ENCODE measurements at regions not wholly inside any gene's neighbourhood (a gene's known extent, or its start where the extent isn't known, plus 50 kb on each side); places are given as distances from the start of the nearest gene placed in this dataset.

DNA sequence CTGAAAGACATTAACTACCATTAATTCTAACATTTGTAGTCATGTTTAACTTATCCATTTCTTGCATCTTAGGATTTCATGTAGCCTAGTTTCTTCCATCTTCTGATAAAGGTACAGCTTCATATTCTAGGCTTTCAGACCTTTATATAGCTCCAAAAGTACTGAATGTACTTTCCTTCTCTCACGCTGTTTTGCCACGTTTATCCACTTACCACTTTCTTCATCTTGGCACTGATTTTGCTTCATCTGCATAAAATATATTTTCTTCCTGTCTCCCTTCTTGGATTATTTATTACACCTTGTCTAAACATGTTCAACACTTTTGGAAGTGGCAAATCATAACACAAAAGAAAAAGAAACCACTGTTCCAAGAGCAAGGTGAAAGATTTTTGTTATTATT is 553.8 kb downstream of the DTWD2 start:
- Histone ChIP-seq H3K4me2 (no peak overlapping the region), H3K27me3 (ENCODE audit: insufficient read depth, low read depth) (no peaks in the 10 kb centered on the region), H3K27ac (no peak overlapping the region), H3K79me2 (ENCODE audit: insufficient read depth, low read depth) (no peaks in the 10 kb centered on the region), H3K4me3 (IDR thresholded peaks at IDR 0.05; ENCODE audit: insufficient read depth, low read depth, low read length) (no peak overlapping the region), H3K36me3 (ENCODE audit: insufficient read depth) (no peaks in the 10 kb centered on the region), H3K4me1 (ENCODE audit: low read depth, poor library complexity, severe bottlenecking) (no peaks in the 10 kb centered on the region), H2AFZ (ENCODE audit: low read depth) (no peak overlapping the region), H3K9ac (no peak overlapping the region), H4K20me1 (ENCODE audit: insufficient read depth) (no peaks in the 10 kb centered on the region)
- TF ChIP-seq, protein P1, sequence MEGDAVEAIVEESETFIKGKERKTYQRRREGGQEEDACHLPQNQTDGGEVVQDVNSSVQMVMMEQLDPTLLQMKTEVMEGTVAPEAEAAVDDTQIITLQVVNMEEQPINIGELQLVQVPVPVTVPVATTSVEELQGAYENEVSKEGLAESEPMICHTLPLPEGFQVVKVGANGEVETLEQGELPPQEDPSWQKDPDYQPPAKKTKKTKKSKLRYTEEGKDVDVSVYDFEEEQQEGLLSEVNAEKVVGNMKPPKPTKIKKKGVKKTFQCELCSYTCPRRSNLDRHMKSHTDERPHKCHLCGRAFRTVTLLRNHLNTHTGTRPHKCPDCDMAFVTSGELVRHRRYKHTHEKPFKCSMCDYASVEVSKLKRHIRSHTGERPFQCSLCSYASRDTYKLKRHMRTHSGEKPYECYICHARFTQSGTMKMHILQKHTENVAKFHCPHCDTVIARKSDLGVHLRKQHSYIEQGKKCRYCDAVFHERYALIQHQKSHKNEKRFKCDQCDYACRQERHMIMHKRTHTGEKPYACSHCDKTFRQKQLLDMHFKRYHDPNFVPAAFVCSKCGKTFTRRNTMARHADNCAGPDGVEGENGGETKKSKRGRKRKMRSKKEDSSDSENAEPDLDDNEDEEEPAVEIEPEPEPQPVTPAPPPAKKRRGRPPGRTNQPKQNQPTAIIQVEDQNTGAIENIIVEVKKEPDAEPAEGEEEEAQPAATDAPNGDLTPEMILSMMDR (conservative IDR thresholded peaks at IDR 0.05; ENCODE audit: low read depth, low read length), result no peak

DNA sequence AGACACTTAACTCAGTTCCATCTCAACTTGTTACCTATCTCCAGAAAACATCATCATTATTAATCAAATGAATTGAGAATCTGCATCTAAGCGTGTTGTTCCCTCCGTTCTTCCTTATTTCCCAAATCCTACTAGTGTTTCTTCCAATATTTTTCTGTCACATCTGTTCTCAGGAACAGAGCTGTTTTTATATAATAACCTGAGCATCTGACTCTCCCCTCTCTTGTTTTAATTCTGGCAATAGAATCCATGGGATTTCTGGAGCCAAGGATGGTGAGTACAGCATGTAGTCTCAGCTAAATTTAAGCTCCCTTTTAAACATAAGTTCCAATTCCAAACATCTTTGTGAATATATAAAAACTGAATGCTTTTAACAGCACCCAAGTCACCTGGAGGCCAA is 558.3 kb downstream of the DTWD2 start:
- no peak overlapping the region for H3K9ac ChIP-seq
- H2AFZ ChIP-seq (ENCODE audit: low read depth), result no peak overlapping the region
- H3K4me3 ChIP-seq (IDR thresholded peaks at IDR 0.05; ENCODE audit: insufficient read depth, low read depth, low read length), result no peak overlapping the region
- H3K4me2 ChIP-seq, result no peak overlapping the region
- no peaks in the 10 kb centered on the region for H3K4me1 ChIP-seq (ENCODE audit: low read depth, poor library complexity, severe bottlenecking)
- no peaks in the 10 kb centered on the region for H3K36me3 ChIP-seq (ENCODE audit: insufficient read depth)
- no peak overlapping the region for H3K27ac ChIP-seq
- no peaks in the 10 kb centered on the region for H3K79me2 ChIP-seq (ENCODE audit: insufficient read depth, low read depth)
- no peaks in the 10 kb centered on the region for H3K27me3 ChIP-seq (ENCODE audit: insufficient read depth, low read depth)
- TF ChIP-seq, protein P1 (conservative IDR thresholded peaks at IDR 0.05; ENCODE audit: low read depth, low read length), result no peak
- H4K20me1 ChIP-seq (ENCODE audit: insufficient read depth), result no peaks in the 10 kb centered on the region

DNA sequence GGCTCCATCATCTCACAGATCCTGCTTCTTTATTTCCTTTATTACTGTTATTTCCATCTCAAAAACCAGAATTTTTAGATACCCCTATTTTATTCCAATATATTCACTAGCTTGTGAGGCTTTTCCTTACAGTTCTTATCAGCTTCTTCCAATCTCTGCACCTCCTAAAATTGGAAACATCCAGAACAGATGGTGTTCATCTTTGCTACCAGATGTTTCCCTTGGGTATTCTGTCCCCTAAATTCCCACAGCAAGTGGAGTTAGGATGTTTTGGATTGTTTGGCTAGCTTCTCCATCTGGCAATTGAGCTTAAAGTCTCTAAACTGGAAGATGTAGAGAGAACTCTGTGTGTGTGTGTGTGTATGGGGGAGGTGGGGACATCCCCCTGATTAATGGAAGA is 580.4 kb downstream of the DTWD2 start:
- TF ChIP-seq, protein P1 (conservative IDR thresholded peaks at IDR 0.05; ENCODE audit: low read depth, low read length), result no peak
- Histone ChIP-seq H3K27me3 (ENCODE audit: insufficient read depth, low read depth) (no peaks in the 10 kb centered on the region), H3K9ac (no peak overlapping the region), H3K4me1 (ENCODE audit: low read depth, poor library complexity, severe bottlenecking) (no peaks in the 10 kb centered on the region), H3K36me3 (ENCODE audit: insufficient read depth) (no peaks in the 10 kb centered on the region), H3K4me2 (no peak overlapping the region), H3K27ac (no peak overlapping the region), H3K79me2 (ENCODE audit: insufficient read depth, low read depth) (no peaks in the 10 kb centered on the region), H2AFZ (ENCODE audit: low read depth) (no peak overlapping the region), H4K20me1 (ENCODE audit: insufficient read depth) (no peaks in the 10 kb centered on the region), H3K4me3 (IDR thresholded peaks at IDR 0.05; ENCODE audit: insufficient read depth, low read depth, low read length) (no peak overlapping the region)

DNA sequence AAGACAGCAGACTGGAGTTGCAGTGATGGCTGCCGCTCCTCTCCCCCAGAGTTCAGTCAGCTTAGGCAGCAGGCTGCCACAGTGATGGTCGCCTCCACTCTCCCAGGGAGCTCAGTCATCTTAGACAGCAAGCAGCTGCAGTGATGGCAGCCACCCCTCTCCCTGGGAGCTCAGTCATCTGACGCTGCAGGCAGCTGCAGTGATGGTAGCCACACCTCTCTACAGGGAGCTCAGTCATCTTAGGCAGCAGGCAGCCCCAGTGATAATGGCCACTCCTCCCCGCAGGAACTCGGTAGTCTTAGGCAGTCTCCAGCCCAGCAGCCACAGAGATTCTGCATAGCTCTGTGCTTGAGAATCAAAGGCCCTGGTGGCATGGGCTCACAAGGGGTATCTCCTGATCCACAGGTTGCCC is 582.7 kb downstream of the DTWD2 start:
- no peak overlapping the region for H3K4me3 ChIP-seq (IDR thresholded peaks at IDR 0.05; ENCODE audit: insufficient read depth, low read depth, low read length)
- no peak overlapping the region for H3K4me2 ChIP-seq
- no peaks in the 10 kb centered on the region for H4K20me1 ChIP-seq (ENCODE audit: insufficient read depth)
- no peaks in the 10 kb centered on the region for H3K79me2 ChIP-seq (ENCODE audit: insufficient read depth, low read depth)
- H3K4me1 ChIP-seq (ENCODE audit: low read depth, poor library complexity, severe bottlenecking), result no peaks in the 10 kb centered on the region
- H3K36me3 ChIP-seq (ENCODE audit: insufficient read depth), result no peaks in the 10 kb centered on the region
- H3K9ac ChIP-seq, result no peak overlapping the region
- no peak overlapping the region for H3K27ac ChIP-seq
- no peak overlapping the region for H2AFZ ChIP-seq (ENCODE audit: low read depth)
- no peaks in the 10 kb centered on the region for H3K27me3 ChIP-seq (ENCODE audit: insufficient read depth, low read depth)
- TF ChIP-seq, protein P1 (conservative IDR thresholded peaks at IDR 0.05; ENCODE audit: low read depth, low read length), result no peak

Data from KMS-11 (cell line).